ENCODE measurements at regions not wholly inside any gene's neighbourhood (a gene's known extent, or its start where the extent isn't known, plus 50 kb on each side); places are given as distances from the start of the nearest gene placed in this dataset.

DNA sequence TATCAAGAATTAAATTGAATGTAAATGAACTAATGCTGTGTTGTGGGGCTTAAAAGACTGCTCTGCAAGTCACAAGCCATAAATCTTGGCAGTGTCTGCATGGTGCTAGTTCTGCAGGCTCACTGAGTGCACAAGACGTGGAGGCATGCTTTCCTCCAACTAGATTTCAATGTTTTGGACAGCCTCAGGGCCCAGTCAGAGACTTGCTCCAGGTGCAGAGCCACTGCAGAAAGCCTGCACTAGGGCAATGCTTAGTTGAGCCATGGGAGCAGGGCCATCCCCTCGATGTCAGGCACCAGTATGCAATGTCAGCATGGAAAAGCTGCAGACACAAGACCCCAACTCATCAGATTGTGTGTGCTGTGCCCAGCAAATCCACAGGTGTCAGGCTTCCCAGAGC is 234.5 kb upstream of the CDIN1 start:
- TF ChIP-seq, protein P1, sequence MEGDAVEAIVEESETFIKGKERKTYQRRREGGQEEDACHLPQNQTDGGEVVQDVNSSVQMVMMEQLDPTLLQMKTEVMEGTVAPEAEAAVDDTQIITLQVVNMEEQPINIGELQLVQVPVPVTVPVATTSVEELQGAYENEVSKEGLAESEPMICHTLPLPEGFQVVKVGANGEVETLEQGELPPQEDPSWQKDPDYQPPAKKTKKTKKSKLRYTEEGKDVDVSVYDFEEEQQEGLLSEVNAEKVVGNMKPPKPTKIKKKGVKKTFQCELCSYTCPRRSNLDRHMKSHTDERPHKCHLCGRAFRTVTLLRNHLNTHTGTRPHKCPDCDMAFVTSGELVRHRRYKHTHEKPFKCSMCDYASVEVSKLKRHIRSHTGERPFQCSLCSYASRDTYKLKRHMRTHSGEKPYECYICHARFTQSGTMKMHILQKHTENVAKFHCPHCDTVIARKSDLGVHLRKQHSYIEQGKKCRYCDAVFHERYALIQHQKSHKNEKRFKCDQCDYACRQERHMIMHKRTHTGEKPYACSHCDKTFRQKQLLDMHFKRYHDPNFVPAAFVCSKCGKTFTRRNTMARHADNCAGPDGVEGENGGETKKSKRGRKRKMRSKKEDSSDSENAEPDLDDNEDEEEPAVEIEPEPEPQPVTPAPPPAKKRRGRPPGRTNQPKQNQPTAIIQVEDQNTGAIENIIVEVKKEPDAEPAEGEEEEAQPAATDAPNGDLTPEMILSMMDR (IDR thresholded peaks at IDR 0.05; ENCODE audit: low read depth, low read length, poor library complexity, severe bottlenecking), result no peak
- TF ChIP-seq EZH2phosphoT487 (IDR thresholded peaks at IDR 0.05; ENCODE audit: borderline replicate concordance, low read length), result no peak
